ENCODE measurements at regions not wholly inside any gene's neighbourhood (a gene's known extent, or its start where the extent isn't known, plus 50 kb on each side); places are given as distances from the start of the nearest gene placed in this dataset.
"Not testable (repeated sequence)": the region's sequence is repeated elsewhere in the genome, so short reads cannot be mapped to it uniquely, and the experiment has no call there.

GRCh38 chr14:30267141-30267540, 291.8 kb upstream of the G2E3 start:
- DNase-seq (ENCODE audit: low read depth): no peak

GRCh38 chr14:30270200-30271161, 288.5 kb upstream of the G2E3 start:
- peak; percentile 0 for DNase-seq (ENCODE audit: low read depth)

- no peak for DNase-seq (ENCODE audit: low read depth)
Measured at GRCh38 chr14:30271811-30272323, 287.1 kb upstream of the G2E3 start.

- DNase-seq (ENCODE audit: low read depth): no peak
Measured at GRCh38 chr14:30272848-30273832, 285.8 kb upstream of the G2E3 start.

GRCh38 chr14:30275604-30276003, 283.4 kb upstream of the G2E3 start:
- no peak for DNase-seq (ENCODE audit: low read depth)

- DNase-seq (ENCODE audit: low read depth): no peak
Measured at GRCh38 chr14:30277268-30277667, 281.7 kb upstream of the G2E3 start.

- not testable (repeated sequence) for DNase-seq (ENCODE audit: low read depth)
Measured at GRCh38 chr14:30278856-30279255, 280.1 kb upstream of the G2E3 start.

- no peak for DNase-seq (ENCODE audit: low read depth)
Measured at GRCh38 chr14:30283822-30284446, 275.0 kb upstream of the G2E3 start.

GRCh38 chr14:30284808-30285207, 274.1 kb upstream of the G2E3 start:
- DNase-seq (ENCODE audit: low read depth): no peak

- DNase-seq (ENCODE audit: low read depth): no peak
Measured at GRCh38 chr14:30287579-30288445, 271.1 kb upstream of the G2E3 start.

GRCh38 chr14:30290001-30290400, 269.0 kb upstream of the G2E3 start:
- DNase-seq (ENCODE audit: low read depth): no peak

GRCh38 chr14:30291216-30291615, 267.7 kb upstream of the G2E3 start:
- DNase-seq (ENCODE audit: low read depth): no peak

- no peak for DNase-seq (ENCODE audit: low read depth)
Measured at GRCh38 chr14:30292541-30292940, 266.4 kb upstream of the G2E3 start.

GRCh38 chr14:30295980-30296379, 263.0 kb upstream of the G2E3 start:
- no peak for DNase-seq (ENCODE audit: low read depth)

GRCh38 chr14:30296931-30297405, 262.0 kb upstream of the G2E3 start:
- no peak for DNase-seq (ENCODE audit: low read depth)

GRCh38 chr14:30297876-30298795, 260.8 kb upstream of the G2E3 start:
- DNase-seq (ENCODE audit: low read depth): no peak

GRCh38 chr14:30299915-30300314, 259.0 kb upstream of the G2E3 start:
- no peak for DNase-seq (ENCODE audit: low read depth)

- DNase-seq (ENCODE audit: low read depth): no peak
Measured at GRCh38 chr14:30303350-30303749, 255.6 kb upstream of the G2E3 start.

- DNase-seq (ENCODE audit: low read depth): no peak
Measured at GRCh38 chr14:30305346-30305745, 253.6 kb upstream of the G2E3 start.

- DNase-seq (ENCODE audit: low read depth): no peak
Measured at GRCh38 chr14:30309405-30309804, 249.6 kb upstream of the G2E3 start.
